A172 (cell line): ENCODE measurements at regions not wholly inside any gene's neighbourhood (a gene's known extent, or its start where the extent isn't known, plus 50 kb on each side); places are given as distances from the start of the nearest gene placed in this dataset.
"Not testable (repeated sequence)": the region's sequence is repeated elsewhere in the genome, so short reads cannot be mapped to it uniquely, and the experiment has no call there.

Experiments used
- DNase-seq: peaks from one replicate; pipeline ENCODE4 v3.0.0-alpha.2; 2015; ENCODE audit warnings: low spot score

- not testable (repeated sequence) for DNase-seq
These were observed 92.3 kb upstream of the TPTE start for GRCh38 chr21:10428981-10429534.

DNA sequence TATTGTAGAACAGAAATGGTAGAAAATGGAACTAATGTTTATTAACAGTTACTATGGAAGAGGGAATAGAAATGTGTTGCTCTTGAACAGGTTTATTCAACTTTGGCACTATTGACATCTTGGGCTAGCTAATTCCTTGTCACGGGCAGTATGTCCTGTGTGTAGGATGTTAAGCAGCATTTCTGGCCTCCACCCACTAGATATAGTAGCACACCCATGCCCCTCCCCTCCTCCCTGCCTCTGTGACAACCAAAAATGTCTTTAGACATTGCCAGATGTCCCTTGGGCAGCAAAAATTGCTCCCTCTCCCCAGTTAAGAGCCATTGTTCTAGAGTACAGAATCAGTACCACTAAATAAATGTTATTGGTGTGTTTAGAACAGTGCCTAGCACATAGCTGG is 91.4 kb upstream of the TPTE start:
- no peak for DNase-seq

GRCh38 chr21:10431995-10432394 is 89.4 kb upstream of the TPTE start:
- DNase-seq, result not testable (repeated sequence)

- not testable (repeated sequence) for DNase-seq
These were observed 88.9 kb upstream of the TPTE start for GRCh38 chr21:10432456-10432855.

DNA sequence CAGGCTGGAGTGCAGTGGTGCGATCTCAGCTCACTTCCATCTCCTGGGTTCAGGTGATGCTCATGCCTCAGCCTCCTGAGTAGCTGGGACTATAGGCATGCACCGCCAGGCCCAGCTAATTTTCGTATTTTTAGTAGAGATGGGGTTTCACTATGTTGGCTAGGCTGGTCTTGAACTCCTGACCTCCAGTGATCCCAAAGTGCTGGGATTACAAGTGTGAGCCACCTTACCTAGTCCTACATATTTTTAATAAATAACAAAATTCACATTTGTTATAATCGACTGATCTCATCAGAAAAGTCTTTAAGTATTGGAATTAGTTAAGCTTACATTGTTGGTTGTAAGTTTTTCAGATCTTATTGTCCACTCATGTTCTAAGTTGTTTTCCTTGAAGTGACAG is 83.4 kb upstream of the TPTE start:
- not testable (repeated sequence) for DNase-seq

DNA sequence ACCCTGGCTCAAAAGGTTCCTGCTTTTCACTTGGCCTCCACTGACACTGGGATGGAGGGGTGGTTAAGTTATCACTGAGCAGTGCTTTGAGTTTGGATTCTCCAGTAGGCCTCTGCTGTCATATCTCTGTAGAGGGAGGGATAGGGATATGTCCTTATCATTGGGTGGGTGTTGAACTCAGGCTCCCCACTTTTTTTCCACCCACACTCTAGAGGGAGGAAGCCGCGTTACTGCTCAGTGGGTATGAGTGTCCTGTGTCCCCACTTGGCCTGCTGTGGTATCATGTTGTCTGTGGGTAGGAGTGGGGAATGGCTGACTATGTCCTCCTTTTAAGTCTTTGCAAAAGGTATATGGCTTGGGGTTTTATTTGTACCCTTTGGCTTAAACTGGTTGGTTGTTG is 80.7 kb upstream of the TPTE start:
- DNase-seq, result not testable (repeated sequence)

- DNase-seq, result not testable (repeated sequence)
These were observed 79.4 kb upstream of the TPTE start for GRCh38 chr21:10442018-10442417.

GRCh38 chr21:10445685-10446084 is 75.7 kb upstream of the TPTE start:
- not testable (repeated sequence) for DNase-seq

GRCh38 chr21:10449451-10449850 is 71.9 kb upstream of the TPTE start:
- DNase-seq, result not testable (repeated sequence)

- not testable (repeated sequence) for DNase-seq
These were observed 70.1 kb upstream of the TPTE start for GRCh38 chr21:10451274-10451673.

- DNase-seq, result not testable (repeated sequence)
These were observed 63.6 kb upstream of the TPTE start for GRCh38 chr21:10457765-10458164.

GRCh38 chr21:10460957-10461356 is 60.4 kb upstream of the TPTE start:
- DNase-seq, result not testable (repeated sequence)

GRCh38 chr21:10461445-10461844 is 59.9 kb upstream of the TPTE start:
- not testable (repeated sequence) for DNase-seq

GRCh38 chr21:10463156-10463555 is 58.2 kb upstream of the TPTE start:
- DNase-seq, result no peak

- DNase-seq, result no peak
These were observed 56.4 kb upstream of the TPTE start for GRCh38 chr21:10464975-10465374.

DNA sequence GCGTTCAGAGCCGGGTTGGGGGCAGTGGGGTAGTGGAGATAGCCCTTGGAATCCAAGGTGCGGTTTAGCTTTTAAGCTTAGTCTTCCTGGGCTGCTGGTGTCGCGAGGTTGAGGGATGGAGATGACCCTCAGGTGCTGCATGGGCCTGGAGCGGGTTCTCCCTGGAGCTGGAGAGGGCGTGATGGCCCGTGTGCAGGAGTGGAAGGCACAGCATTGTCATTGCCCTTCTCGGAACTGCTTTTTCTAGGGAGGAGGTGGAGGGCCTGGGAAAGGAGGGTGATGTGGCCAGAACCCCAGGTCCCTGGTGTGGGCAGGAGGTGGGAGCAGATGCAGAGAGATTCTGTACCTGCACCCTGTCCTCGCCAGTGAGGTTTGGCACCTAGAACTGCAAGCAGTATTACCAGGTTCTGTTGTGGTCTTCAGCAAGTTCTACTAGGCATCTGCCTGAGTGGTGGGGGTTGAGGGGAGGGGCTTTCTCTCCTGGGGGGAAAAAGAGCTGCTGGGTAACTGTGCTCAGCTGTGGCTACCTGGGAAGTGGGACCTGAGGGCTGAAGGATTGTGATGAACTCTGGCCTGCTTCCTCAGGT is 55.8 kb upstream of the TPTE start:
- DNase-seq, result not testable (repeated sequence)

- no peak for DNase-seq
These were observed 55.2 kb upstream of the TPTE start for GRCh38 chr21:10466200-10466599.
